GM19455 (cell line): ENCODE measurements at regions not wholly inside any gene's neighbourhood (a gene's known extent, or its start where the extent isn't known, plus 50 kb on each side); places are given as distances from the start of the nearest gene placed in this dataset.
"Not testable (repeated sequence)": the region's sequence is repeated elsewhere in the genome, so short reads cannot be mapped to it uniquely, and the experiment has no call there.

Source experiments
- ATAC-seq: cut with Tn5 transposase; IDR thresholded peaks from one replicate; pipeline ENCODE4 v1.9.1; 2021; ENCODE audit not compliant: unreplicated experiment

GRCh38 chr7:82501346-82501745, 57.8 kb upstream of the CACNA2D1 start:
- ATAC-seq, result no peak

GRCh38 chr7:82499546-82499945, 56.0 kb upstream of the CACNA2D1 start:
- not testable (repeated sequence) for ATAC-seq

- no peak for ATAC-seq
Measured at GRCh38 chr7:82494420-82494819, 50.8 kb upstream of the CACNA2D1 start.
